Pancreas (tissue), 10 donors: ENCODE measurements at regions not wholly inside any gene's neighbourhood (a gene's known extent, or its start where the extent isn't known, plus 50 kb on each side); places are given as distances from the start of the nearest gene placed in this dataset.

Experiments
- ATAC-seq, 4 donors: fragments of 200-7000 bp; cut with Tn5 transposase; one replicate each; pipeline versions ENCODE4 v1.8.0 to v1.9.1; 2020; ENCODE audit warnings: mild to moderate bottlenecking in 4 of 4, moderate library complexity in 4 of 4
- DNase-seq, 6 donors: peaks; one replicate each; pipeline ENCODE4 v3.0.0-alpha.2; 2020
- FAIRE-seq: peaks from 2 replicates; lab custom pipeline; 2012; peaks lifted over from hg19 to GRCh38; lab: Jason Lieb, UNC
- H3K27ac ChIP-seq, 4 donors: fragments of 200-600 bp; sonication (generic); 1 replicate in 3 of 4; 2 replicates in 1 of 4; pipeline versions ENCODE4 v1.5.0 to v1.8.0; 2020
- H3K27me3 ChIP-seq, 4 donors: fragments of 200-600 bp; one replicate each; pipeline ENCODE4 v1.8.0; 2021
- H3K36me3 ChIP-seq, 3 donors: fragments of 200-600 bp; sonication (generic) in 1 of 3; one replicate each; pipeline versions ENCODE4 v1.5.0 to v1.8.0; 2020 to 2021
- H3K4me1 ChIP-seq, 3 donors: fragments of 200-600 bp; one replicate each; pipeline ENCODE4 v1.8.0; 2021
- H3K4me3 ChIP-seq, 4 donors: fragments of 200-600 bp; sonication (generic) in 2 of 4; one replicate each; pipeline versions ENCODE4 v1.5.0 to v1.8.0; 2020 to 2021
- H3K9me3 ChIP-seq, 4 donors: fragments of 200-600 bp; one replicate each; pipeline ENCODE4 v1.8.0; 2021
- WGBS, 2 donors: extraction: QIAGEN DNeasy Blood & Tissue Kit; methylation state at CpG; one replicate each; pipeline ENCODE4 v1.1.7; 2013; 5-methylcytosine and 5-hydroxymethylcytosine counted together
- intact Hi-C, 3 donors: fragments of 100-400 bp; cut with DNase I; formaldehyde crosslinking; loops; one replicate each; pipeline versions ENCODE4 v1.11.1 to v1.14.2; 2022
- TF ChIP-seq, protein P1 (sequence below), 4 donors: fragments of 200-600 bp; sonication (generic) in 3 of 4; IDR thresholded peaks; one replicate each; pipeline versions ENCODE4 v1.5.0 to v1.8.0; 2021; ENCODE audit warnings: antibody characterized with exemption in 4 of 4
- donor health status: healthy with polysubstance abuse.
- donor health status: DM: no; HTN: no; CAD: no; lungs with moderate emphysema.
- donor health status: DM: no; HTN: no; CAD: no.
- donor health status: control.
- donor health status: control.
- donor health status: Bipolar disorder and iron deficiency.
- donor health status: DM: yes; HTN: yes; CAD: no.
- donor health status: DM: no; HTN: no; CAD: no.
- donor health status: DM: no; HTN: no; CAD: no.
- donor health status: DM: yes; HTN: yes; CAD: no.

DNA sequence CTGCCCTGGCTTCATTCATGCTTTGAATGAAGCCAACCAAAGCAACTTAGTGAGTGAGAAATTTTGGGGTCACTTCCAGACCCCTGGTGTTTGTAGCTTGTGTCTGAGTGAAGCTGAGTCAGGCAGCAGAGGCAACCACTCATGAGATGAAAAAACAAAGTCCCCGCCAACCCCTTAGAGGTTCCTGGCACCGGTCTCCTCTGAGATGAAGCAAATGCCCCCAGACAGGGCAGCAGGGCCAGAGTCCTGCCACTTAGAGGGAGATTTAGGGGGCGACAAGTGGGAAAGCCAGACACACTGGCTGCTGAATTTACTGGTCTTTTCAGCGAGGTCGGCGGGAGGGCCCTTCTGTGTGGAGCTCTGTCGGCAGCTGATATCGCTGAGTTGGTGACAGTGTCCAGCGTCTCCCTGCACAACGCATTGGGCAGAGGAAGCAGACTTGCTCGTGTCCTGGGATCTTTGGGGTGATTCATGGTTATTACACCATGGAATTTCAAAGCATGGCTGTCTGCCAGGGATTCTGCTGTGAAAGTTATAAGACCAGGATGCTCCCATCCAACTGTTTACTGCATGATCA is 482.6 kb downstream of the MIAT start:
- no peak overlapping the region for H3K27ac ChIP-seq
- peak in 1 of 6 donors; percentile 17 for DNase-seq
- peak in 1 of 4 donors; percentile 39 for ATAC-seq
- H3K4me1 ChIP-seq = no peaks in the 10 kb centered on the region
- no peaks in the 10 kb centered on the region for H3K9me3 ChIP-seq
- no peaks in the 10 kb centered on the region for H3K36me3 ChIP-seq
- no peak overlapping the region for H3K4me3 ChIP-seq
- no peaks in the 10 kb centered on the region for H3K27me3 ChIP-seq
- intact Hi-C loops = no loop called here
- 65 to 74% methylated on average over 11 of the region's 11 CpGs for WGBS, 2 donors
- TF ChIP-seq, protein P1, sequence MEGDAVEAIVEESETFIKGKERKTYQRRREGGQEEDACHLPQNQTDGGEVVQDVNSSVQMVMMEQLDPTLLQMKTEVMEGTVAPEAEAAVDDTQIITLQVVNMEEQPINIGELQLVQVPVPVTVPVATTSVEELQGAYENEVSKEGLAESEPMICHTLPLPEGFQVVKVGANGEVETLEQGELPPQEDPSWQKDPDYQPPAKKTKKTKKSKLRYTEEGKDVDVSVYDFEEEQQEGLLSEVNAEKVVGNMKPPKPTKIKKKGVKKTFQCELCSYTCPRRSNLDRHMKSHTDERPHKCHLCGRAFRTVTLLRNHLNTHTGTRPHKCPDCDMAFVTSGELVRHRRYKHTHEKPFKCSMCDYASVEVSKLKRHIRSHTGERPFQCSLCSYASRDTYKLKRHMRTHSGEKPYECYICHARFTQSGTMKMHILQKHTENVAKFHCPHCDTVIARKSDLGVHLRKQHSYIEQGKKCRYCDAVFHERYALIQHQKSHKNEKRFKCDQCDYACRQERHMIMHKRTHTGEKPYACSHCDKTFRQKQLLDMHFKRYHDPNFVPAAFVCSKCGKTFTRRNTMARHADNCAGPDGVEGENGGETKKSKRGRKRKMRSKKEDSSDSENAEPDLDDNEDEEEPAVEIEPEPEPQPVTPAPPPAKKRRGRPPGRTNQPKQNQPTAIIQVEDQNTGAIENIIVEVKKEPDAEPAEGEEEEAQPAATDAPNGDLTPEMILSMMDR (IDR thresholded peaks at IDR 0.05) = no peak
- FAIRE-seq = no peak

DNA sequence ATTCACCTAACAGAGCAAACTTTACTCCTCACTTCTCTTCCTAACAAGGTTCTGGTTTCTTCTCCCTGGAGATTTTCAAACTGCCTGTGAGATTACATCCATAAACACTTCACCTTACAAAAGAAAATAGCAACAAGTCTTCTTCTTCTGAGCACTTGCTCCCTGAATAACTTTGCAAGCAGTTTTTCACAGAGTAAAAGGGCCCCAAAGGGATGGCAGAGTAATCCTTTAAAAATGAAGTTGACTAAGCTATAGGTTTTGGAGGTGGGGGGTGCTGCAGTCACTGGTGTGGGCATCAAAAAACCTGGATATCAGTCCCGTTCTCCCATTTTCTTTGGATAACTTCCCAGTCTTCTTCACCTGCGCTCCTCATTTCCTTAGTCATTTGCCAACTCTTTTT is 484.9 kb downstream of the MIAT start:
- H3K4me1 ChIP-seq = no peaks in the 10 kb centered on the region
- FAIRE-seq (no peak), ATAC-seq (no peak), DNase-seq (no peak)
- WGBS, 2 donors = 25 to 30% methylated on average over 2 of the region's 2 CpGs
- H3K27me3 ChIP-seq = no peaks in the 10 kb centered on the region
- H3K27ac ChIP-seq = no peak overlapping the region
- no peaks in the 10 kb centered on the region for H3K9me3 ChIP-seq
- H3K36me3 ChIP-seq = no peaks in the 10 kb centered on the region
- intact Hi-C loops = no loop called here
- H3K4me3 ChIP-seq = no peak overlapping the region
- TF ChIP-seq, protein P1 (IDR thresholded peaks at IDR 0.05) = no peak

DNA sequence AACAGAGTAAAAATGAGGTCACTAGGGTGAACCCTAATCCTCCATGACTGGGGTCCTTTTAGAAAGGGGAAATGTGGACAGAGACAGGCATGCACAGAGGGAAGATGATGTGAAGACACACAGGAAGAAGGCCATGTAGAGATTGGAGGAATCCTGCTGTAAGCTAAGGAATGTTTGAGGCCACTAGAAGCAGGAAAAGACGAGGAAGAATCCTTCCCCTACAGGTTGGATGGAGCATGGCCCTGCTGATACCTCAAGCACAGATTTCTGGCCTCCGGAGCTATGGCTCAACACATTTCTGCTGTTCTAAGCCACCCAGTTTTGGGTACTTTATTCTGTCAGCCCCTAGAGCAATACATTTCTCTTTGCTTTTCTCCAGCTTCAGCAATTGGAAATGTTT is 486.9 kb downstream of the MIAT start:
- no peak for FAIRE-seq

DNA sequence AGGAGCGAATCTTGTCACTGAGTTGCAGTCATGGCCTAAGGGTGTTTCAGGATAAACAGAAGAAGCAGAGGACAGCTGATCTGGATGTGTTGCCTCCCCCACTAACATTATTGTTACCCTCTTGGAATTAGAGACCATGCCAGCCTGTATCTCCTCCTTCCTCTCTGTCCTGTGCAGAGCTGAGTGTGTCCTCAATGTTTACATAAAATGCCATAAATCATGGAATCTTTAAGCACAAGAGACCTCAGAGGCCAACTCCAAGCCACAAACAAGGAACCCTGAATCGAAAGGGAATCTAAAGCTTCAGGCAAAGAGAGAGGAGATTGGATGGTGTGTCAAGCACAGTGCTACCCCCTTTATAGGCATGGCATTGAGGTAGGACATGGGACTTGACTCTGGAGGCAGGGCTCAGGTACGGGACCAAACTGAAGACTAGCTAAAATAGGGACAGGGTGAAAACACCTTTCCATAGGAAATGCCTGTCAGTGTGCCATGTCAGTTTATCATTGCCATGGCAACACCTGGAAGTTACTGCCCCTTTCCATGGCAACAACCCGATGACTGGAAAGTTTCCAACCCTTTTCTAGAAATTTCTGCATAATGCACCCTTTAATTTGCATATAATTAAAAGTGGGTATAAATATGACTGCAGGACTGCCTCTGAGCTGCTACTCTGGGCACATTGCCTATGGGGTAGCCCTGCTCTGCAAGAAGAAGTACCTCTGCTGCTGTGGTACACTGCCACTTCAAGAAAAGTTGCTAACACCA is 489.7 kb downstream of the MIAT start:
- ATAC-seq (no peak), DNase-seq (no peak), FAIRE-seq (no peak)
- Histone ChIP-seq H3K27ac (no peak overlapping the region), H3K4me1 (peaks cover 0 to 5% (median 0%) of the 10 kb centered on the region in 3 donors), H3K9me3 (no peaks in the 10 kb centered on the region), H3K27me3 (no peaks in the 10 kb centered on the region), H3K36me3 (no peaks in the 10 kb centered on the region), H3K4me3 (no peak overlapping the region)
- intact Hi-C loops = no loop called here
- TF ChIP-seq, protein P1 (IDR thresholded peaks at IDR 0.05) = no peak
- WGBS, 2 donors = 76 to 86% methylated on average over 4 of the region's 4 CpGs

More for the DNA sequence above, 486.9 kb downstream of the MIAT start:
- Histone ChIP-seq H3K4me1 (peaks cover 0 to 5% (median 0%) of the 10 kb centered on the region in 3 donors), H3K9me3 (no peaks in the 10 kb centered on the region), H3K27me3 (no peaks in the 10 kb centered on the region), H3K36me3 (no peaks in the 10 kb centered on the region), H3K27ac (no peak overlapping the region), H3K4me3 (no peak overlapping the region)
- intact Hi-C loops = no loop called here
- WGBS, 2 donors = 57 to 58% methylated on average over 2 of the region's 2 CpGs
- ATAC-seq (no peak), DNase-seq (no peak)
- TF ChIP-seq, protein P1 (IDR thresholded peaks at IDR 0.05) = no peak

DNA sequence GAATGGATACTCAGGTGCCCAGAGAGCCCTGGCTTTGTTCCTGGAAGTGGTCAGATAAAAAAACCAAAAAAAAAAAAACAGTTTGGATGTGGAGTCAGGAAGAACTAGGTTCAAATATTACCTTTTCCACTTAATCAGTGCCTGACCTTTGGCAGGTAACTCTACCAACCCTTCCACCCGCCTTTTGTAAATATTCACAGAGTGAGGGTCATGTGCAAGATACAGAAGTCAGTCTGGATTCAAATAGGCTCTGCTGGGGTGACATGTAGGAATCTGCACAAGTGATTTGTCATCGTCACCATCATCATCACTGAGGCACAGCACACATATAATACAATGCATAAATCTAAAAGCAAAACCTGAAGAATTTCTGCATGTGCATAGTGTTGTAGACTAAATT is 490.7 kb downstream of the MIAT start:
- Histone ChIP-seq H3K4me1 (peaks cover 0 to 5% (median 0%) of the 10 kb centered on the region in 3 donors), H3K36me3 (no peaks in the 10 kb centered on the region), H3K27ac (no peak overlapping the region), H3K27me3 (no peaks in the 10 kb centered on the region), H3K4me3 (no peak overlapping the region), H3K9me3 (no peaks in the 10 kb centered on the region)
- WGBS, 2 donors = 24 to 41% methylated on average over 2 of the region's 2 CpGs
- ATAC-seq (peak; percentile 53 to 80 (median 63)), FAIRE-seq (no peak), DNase-seq (no peak)
- TF ChIP-seq, protein P1 (IDR thresholded peaks at IDR 0.05) = no peak
- intact Hi-C loops = no loop called here
